Psoas muscle (tissue), 7 donors: ENCODE measurements at regions not wholly inside any gene's neighbourhood (a gene's known extent, or its start where the extent isn't known, plus 50 kb on each side); places are given as distances from the start of the nearest gene placed in this dataset.

Source experiments
- ATAC-seq, 4 donors: fragments of 200-7000 bp; cut with Tn5 transposase; one replicate each; pipeline ENCODE4 v1.9.1; 2020; ENCODE audit warnings: moderate library complexity in 3 of 4, mild to moderate bottlenecking in 2 of 4
- DNase-seq, 2 donors: peaks; one replicate each; pipeline ENCODE4 v3.0.0-alpha.2; 2020
- H3K27ac ChIP-seq: fragments of 200-600 bp; one replicate; pipeline ENCODE4 v1.8.0; 2022
- H3K27me3 ChIP-seq, 3 donors: fragments of 200-600 bp in 1 of 3; one replicate each; pipeline versions ENCODE4 v1.6.1 to v1.8.0; 2013 to 2022; ENCODE audit warnings: low read length in 2 of 3, mild to moderate bottlenecking in 2 of 3, moderate library complexity in 1 of 3; ENCODE audit not compliant: insufficient read depth in 3 of 3
- H3K36me3 ChIP-seq, 2 donors: fragments of 200-600 bp in 1 of 2; one replicate each; pipeline versions ENCODE4 v1.6.1 to v1.8.0; 2013 to 2022; ENCODE audit warnings: low read depth in 1 of 2, mild to moderate bottlenecking in 1 of 2, moderate library complexity in 1 of 2; ENCODE audit not compliant: insufficient read depth in 1 of 2
- H3K4me1 ChIP-seq: fragments of 200-600 bp; one replicate; pipeline ENCODE4 v1.8.0; 2022
- H3K4me3 ChIP-seq: fragments of 200-600 bp; one replicate; pipeline ENCODE4 v1.8.0; 2022; ENCODE audit warnings: mild to moderate bottlenecking
- H3K9me3 ChIP-seq: fragments of 200-600 bp; one replicate; pipeline ENCODE4 v1.8.0; 2022
- WGBS, 3 donors: extraction: QIAGEN DNeasy Blood & Tissue Kit; methylation state at CpG; one replicate each; pipeline versions ENCODE4 v1.1.6 to v1.1.7; 2013; 5-methylcytosine and 5-hydroxymethylcytosine counted together
- intact Hi-C, 2 donors: fragments of 100-400 bp; cut with DNase I; formaldehyde crosslinking; loops; one replicate each; pipeline versions ENCODE4 v1.11.0 to v1.14.2; 2022
- TF ChIP-seq, protein P1 (sequence below): fragments of 200-600 bp; IDR thresholded peaks from one replicate; pipeline ENCODE4 v1.8.0; 2022; ENCODE audit warnings: antibody characterized with exemption
- donor health status: healthy with polysubstance abuse.
- donor health status: DM: no; HTN: no; CAD: no; lungs with moderate emphysema.
- donor health status: Bipolar disorder and iron deficiency.
- donor health status: healthy.
- donor health status: DM: yes; HTN: yes; CAD: no.
- donor health status: DM: no; HTN: no; CAD: no.
- donor health status: DM: yes; HTN: yes; CAD: no.

- Histone ChIP-seq H3K4me1 (no peaks in the 10 kb centered on the region), H3K9me3 (no peaks in the 10 kb centered on the region), H3K27me3 (no peaks in the 10 kb centered on the region), H3K4me3 (no peak overlapping the region), H3K27ac (no peak overlapping the region), H3K36me3 (no peaks in the 10 kb centered on the region)
- ATAC-seq (no peak), DNase-seq (no peak)
- WGBS, 3 donors, result 73 to 85% (median 75%) methylated on average over 3 of the region's 3 CpGs
- intact Hi-C loops, result no loop called here
- TF ChIP-seq, protein P1, sequence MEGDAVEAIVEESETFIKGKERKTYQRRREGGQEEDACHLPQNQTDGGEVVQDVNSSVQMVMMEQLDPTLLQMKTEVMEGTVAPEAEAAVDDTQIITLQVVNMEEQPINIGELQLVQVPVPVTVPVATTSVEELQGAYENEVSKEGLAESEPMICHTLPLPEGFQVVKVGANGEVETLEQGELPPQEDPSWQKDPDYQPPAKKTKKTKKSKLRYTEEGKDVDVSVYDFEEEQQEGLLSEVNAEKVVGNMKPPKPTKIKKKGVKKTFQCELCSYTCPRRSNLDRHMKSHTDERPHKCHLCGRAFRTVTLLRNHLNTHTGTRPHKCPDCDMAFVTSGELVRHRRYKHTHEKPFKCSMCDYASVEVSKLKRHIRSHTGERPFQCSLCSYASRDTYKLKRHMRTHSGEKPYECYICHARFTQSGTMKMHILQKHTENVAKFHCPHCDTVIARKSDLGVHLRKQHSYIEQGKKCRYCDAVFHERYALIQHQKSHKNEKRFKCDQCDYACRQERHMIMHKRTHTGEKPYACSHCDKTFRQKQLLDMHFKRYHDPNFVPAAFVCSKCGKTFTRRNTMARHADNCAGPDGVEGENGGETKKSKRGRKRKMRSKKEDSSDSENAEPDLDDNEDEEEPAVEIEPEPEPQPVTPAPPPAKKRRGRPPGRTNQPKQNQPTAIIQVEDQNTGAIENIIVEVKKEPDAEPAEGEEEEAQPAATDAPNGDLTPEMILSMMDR, result no peak
Observed at GRCh38 chr13:55230570-55230908, 1910.2 kb upstream of the PRR20A start.

DNA sequence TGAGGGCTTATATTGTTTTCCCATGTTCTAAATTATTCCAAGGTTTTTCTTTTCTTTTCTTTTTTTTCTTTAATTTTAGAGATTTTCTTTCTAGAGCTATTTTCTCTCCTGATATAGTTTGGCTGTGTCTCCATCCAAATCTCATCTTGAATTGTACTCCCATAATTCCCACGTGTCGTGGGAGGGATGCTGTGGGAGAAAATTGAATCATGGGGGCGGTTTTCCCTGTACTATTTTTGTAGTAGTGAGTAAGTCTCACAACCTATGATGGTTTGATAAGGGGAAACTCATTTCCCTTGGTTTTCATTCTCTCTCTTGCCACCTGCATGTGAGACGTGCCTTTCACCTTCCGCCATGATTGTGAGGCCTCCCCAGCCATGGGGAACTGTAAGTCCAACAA, 1906.4 kb upstream of the PRR20A start:
- Histone ChIP-seq H3K36me3 (no peaks in the 10 kb centered on the region), H3K27me3 (no peaks in the 10 kb centered on the region), H3K4me3 (no peak overlapping the region), H3K4me1 (no peaks in the 10 kb centered on the region), H3K27ac (no peak overlapping the region), H3K9me3 (no peaks in the 10 kb centered on the region)
- ATAC-seq (no peak), DNase-seq (no peak)
- TF ChIP-seq, protein P1, result no peak
- 71 to 85% (median 75%) methylated on average over 5 of the region's 5 CpGs for WGBS, 3 donors
- intact Hi-C loops, result no loop called here

DNA sequence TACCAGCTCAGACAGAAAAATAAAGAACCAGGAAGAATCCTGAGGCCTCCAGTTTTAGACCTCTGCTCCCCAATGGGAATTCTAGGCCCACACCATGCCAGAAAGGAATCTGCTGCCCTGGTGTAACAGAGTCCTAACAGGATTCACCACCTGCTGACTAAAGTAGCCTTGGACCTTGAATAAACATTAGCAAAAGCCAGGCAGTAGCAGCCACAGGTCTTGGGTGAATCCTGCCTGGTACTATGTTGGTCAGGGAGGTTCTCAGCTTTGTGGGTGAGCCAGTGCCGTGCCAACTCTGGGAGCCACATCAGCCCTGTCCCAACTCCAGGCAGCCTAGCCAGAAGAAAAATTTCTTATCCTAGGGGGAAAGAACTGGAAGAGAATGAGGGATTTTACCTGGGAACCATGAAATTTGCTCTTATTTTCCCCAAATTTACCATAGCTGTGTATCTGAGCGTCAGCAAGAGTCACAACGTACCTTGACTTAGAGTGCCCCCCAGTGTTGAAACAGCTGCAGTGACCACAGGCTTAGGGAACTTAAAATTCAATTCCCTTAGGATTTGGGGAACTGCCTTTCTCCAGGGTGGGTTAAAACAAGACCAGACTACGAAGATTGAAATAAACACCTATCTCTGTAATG, 1895.6 kb upstream of the PRR20A start:
- no peaks in the 10 kb centered on the region for H3K27me3 ChIP-seq
- TF ChIP-seq, protein P1, result no peak
- H3K36me3 ChIP-seq, result no peaks in the 10 kb centered on the region
- H3K9me3 ChIP-seq, result no peaks in the 10 kb centered on the region
- no peak overlapping the region for H3K27ac ChIP-seq
- WGBS, 3 donors, result 58 to 69% (median 65%) methylated on average over 4 of the region's 4 CpGs
- DNase-seq (no peak), ATAC-seq (no peak)
- no peaks in the 10 kb centered on the region for H3K4me1 ChIP-seq
- intact Hi-C loops, result no loop called here
- no peak overlapping the region for H3K4me3 ChIP-seq

DNA sequence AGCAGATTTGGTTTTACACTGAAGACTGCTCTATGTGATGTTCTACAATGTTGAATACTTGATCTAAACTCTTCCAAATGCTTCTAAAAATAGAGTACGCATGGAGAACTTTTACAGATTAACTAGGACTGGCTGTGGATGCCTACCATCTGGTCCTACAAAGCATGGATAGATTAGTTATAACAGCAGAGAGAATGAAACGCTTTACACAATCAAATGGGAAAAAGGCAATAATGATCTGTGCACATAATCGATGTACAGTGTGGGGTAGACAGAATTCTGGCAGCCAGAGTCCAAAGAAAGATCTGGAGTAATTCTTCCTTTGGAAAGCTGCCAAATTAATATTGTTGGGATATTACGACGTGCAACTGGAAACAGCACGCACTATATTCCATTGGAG, 1885.5 kb upstream of the PRR20A start:
- WGBS, 3 donors, result 67 to 77% (median 68%) methylated on average over 6 of the region's 6 CpGs
- H3K36me3 ChIP-seq, result no peaks in the 10 kb centered on the region
- ATAC-seq (no peak), DNase-seq (no peak)
- H3K4me1 ChIP-seq, result no peaks in the 10 kb centered on the region
- no peak overlapping the region for H3K4me3 ChIP-seq
- TF ChIP-seq, protein P1, result no peak
- H3K27ac ChIP-seq, result no peak overlapping the region
- no peaks in the 10 kb centered on the region for H3K9me3 ChIP-seq
- no peaks in the 10 kb centered on the region for H3K27me3 ChIP-seq
- intact Hi-C loops, result no loop called here

DNA sequence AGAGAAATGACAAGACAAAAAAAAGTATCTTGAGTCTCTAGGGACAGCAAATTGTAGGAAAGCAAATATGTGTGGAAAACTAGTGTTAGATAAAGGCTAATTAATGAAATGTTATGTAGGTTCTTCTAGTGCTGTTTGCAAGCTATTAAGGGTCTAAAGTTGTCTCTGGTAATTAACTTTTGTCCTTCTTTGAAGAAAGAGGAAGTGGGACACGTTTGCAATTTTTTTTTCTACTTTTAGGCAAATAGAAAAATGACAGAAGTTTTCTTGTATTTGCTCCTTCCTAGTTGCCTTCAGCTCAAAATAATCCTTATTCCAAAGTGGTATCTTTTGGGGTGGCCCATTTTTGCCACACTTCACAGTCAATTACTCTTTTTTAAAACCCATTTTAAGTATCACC, 1877.7 kb upstream of the PRR20A start:
- TF ChIP-seq, protein P1, result no peak
- intact Hi-C loops, result no loop called here
- 33 to 47% (median 33%) methylated on average over 1 of the region's 1 CpG for WGBS, 3 donors
- Histone ChIP-seq H3K4me3 (no peak overlapping the region), H3K36me3 (no peaks in the 10 kb centered on the region), H3K4me1 (no peaks in the 10 kb centered on the region), H3K27ac (no peak overlapping the region), H3K9me3 (no peaks in the 10 kb centered on the region), H3K27me3 (no peaks in the 10 kb centered on the region)
- ATAC-seq (no peak), DNase-seq (no peak)
